ENCODE measurements at regions not wholly inside any gene's neighbourhood (a gene's known extent, or its start where the extent isn't known, plus 50 kb on each side); places are given as distances from the start of the nearest gene placed in this dataset.
"Not testable (repeated sequence)": the region's sequence is repeated elsewhere in the genome, so short reads cannot be mapped to it uniquely, and the experiment has no call there.

DNA sequence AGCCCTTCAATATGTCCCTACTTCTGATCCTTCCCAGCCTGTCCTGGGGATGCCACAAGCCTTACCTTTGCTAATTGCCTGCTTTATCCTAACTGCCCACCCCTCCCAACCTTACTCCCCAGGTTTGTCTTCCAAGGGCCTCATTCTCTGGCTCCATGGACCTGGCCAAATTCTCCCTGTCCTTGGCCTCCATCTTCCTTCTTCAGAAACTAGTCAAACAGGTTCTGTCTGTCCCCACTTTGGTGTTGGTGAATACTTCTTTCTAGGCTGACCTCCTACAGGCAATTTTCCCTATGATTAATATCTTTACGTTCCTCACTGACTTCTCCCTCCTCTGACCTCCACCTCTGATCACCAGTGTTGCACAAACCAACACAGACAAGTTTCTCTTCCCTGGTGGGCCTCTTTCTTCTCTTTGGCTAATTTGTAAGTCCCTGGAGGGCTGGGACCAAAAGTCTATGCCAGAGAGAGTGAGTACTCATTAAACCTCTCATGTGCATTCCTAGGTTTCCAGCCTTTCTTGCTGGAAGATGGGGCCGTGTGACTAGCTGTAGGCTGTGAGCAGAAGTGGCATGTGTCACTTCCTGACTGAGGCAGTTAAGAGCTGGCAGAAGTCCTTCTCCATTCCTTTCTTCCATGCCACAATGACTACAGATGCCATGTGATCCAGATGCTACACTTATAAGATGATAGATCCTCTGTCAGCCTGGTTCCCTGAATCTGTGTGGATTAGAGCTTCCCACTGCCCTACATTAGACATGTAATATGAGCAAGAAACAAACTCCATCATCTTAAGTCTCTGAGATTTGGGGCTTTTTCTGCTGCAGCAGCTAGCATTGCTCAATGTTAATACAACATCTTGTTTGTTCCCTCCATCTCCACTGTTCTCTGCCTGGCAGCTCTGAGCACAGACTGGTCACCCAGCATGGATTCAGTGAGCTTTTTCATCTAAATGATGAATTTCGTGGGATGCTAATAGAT, 382.7 kb downstream of the RPS24 start:
- Histone ChIP-seq H3K9me3 (no peaks in the 10 kb centered on the region), H3K4me1 (peaks cover 0 to 20% (median 13%) of the 10 kb centered on the region in 3 donors), H3K27ac (peak overlapping the region in 1 of 4 donors; percentile 33), H3K36me3 (no peaks in the 10 kb centered on the region), H3K4me3 (no peak overlapping the region), H3K27me3 (no peaks in the 10 kb centered on the region)
- no peak for FAIRE-seq
- intact Hi-C loops (cut with DNase I) = no loop called here
- 53% methylated on average over 3 of the region's 3 CpGs for WGBS, 2 donors
- ATAC-seq = peak in 3 of 4 donors; percentile 30 to 70 (median 66)
- no peak for DNase-seq
- TF ChIP-seq, protein P1, sequence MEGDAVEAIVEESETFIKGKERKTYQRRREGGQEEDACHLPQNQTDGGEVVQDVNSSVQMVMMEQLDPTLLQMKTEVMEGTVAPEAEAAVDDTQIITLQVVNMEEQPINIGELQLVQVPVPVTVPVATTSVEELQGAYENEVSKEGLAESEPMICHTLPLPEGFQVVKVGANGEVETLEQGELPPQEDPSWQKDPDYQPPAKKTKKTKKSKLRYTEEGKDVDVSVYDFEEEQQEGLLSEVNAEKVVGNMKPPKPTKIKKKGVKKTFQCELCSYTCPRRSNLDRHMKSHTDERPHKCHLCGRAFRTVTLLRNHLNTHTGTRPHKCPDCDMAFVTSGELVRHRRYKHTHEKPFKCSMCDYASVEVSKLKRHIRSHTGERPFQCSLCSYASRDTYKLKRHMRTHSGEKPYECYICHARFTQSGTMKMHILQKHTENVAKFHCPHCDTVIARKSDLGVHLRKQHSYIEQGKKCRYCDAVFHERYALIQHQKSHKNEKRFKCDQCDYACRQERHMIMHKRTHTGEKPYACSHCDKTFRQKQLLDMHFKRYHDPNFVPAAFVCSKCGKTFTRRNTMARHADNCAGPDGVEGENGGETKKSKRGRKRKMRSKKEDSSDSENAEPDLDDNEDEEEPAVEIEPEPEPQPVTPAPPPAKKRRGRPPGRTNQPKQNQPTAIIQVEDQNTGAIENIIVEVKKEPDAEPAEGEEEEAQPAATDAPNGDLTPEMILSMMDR (IDR thresholded peaks at IDR 0.05) = no peak

DNA sequence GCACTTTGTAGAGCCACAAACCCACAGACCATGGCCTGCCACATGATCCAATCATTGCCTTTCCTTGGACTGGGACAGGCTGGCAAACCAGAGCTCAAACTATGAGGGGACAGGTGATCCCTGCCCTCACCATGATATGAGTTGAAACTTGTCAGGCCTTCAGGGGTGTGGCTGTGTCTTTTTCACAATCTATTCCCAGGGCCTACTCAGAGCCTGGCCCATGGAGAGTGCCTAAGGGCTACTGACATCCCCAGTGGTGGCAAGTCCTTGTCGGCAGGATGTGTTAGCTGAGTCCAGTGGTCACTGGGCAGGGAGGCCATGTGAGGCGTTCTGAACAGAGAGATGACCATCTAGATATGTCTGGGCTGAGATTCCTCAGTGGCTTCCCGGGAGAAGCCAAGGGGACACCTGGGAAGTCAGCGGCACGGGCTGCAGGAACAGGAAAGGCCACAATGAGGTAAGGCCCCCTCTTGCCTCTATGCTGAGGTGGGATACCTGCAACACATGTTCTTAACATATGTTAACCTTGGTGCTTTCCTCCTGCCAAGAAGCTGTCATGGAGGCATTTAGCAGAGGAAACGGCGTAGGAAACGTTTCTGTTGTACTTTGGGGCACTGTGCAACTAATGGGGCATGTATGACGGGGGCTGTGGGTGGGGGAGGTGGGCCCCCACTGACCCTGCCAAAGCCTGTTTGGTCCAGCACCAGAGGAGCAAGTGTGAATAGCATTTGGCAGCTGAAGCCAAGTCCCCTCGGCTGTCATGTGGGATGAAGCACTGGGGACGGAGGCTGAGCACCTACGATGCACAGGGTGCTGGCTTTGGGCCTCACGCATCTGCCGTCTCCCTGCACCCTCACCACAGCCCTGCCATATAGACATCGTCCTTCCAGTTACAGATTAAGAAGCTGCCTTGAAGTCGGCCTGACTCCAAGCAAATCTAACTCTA, 384.0 kb downstream of the RPS24 start:
- Histone ChIP-seq H3K27me3 (no peaks in the 10 kb centered on the region), H3K4me1 (peaks cover 0 to 16% (median 9%) of the 10 kb centered on the region in 3 donors), H3K4me3 (no peak overlapping the region), H3K9me3 (no peaks in the 10 kb centered on the region), H3K36me3 (no peaks in the 10 kb centered on the region), H3K27ac (no peak overlapping the region)
- DNase-seq (no peak), ATAC-seq (no peak), FAIRE-seq (no peak)
- WGBS, 2 donors = 87 to 88% methylated on average over 16 of the region's 16 CpGs
- TF ChIP-seq, protein P1 (IDR thresholded peaks at IDR 0.05) = no peak
- intact Hi-C loops (cut with DNase I) = no loop called here

DNA sequence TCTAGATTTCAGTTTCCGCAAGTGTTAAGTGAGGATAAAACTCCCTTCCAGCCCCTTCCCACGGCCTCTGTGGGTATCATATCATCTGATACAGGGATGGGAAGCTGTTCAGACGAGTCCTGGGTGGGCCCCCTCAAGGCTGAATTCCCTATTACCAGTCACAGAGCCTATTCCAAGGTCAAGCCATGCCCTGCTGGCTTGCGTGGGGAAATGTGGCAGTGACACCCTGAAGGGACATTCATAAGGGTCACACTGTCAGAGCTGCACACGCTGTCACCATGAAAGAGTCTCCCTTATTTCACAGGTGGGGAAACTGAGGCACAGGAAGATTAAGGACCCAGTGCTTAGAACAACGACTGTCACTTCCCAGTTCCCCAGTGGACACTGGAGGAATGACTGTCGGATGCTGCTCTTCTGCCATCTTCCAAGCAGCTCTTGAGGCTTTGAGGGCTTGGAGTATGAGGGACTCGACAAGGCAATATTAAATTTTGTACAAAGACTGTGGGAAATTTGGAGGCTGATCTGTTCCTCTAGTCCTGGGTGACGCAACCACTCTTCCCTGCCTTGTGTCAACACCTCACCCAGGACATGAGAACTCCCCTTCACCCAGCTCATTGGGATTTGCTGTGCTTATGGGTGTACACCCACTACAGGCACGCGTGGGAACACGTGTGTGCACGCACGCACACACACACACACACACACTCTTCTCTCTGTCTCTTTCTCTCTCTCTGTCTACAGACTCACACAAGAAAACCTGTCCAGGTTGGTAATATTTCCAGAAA, 386.0 kb downstream of the RPS24 start:
- TF ChIP-seq, protein P1 (IDR thresholded peaks at IDR 0.05) = no peak
- ATAC-seq = no peak

DNA sequence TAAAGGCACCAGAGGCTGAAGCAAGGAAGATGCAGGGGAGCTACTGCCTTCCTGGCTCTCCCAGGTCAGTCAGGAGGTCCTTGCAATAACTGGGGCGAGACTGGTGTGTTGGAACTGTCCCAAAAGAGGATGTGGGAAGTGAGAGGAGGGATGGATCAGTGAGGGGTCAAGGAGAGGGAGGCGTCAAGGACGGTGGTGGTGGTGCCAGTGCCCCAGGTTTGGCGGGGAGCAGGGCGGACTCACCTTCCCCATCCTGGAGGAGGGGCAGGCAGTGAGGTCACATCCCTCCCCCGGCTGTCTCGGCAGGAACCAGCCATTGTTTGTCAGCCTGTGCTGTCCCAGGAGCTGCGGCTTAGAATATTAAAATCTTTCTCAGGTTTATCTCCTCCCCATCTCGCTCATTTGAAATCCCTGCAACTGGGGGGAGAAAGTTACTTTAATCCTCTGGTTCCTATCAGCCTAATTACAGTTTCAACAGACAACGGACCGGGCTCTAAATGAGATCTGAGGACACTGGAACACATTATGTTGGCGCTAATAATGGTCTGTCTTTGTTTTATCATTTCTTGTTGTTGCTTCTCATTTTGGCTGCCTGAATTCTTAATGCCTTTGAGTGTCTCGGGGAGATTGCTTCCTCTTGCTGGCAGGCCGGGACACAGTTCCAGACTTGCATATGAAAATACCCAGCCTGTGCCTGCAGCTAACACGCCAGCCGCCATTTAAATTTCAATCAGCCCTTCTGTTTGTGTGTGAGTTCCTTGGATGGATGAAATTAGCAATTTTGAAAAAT, 387.5 kb downstream of the RPS24 start:
- FAIRE-seq = no peak
- intact Hi-C loops (cut with DNase I) = no loop called here
- no peak for ATAC-seq
- H3K27me3 ChIP-seq = no peaks in the 10 kb centered on the region
- H3K4me1 ChIP-seq = peaks cover 0 to 7% (median 0%) of the 10 kb centered on the region in 3 donors
- peak in 1 of 6 donors; percentile 34 for DNase-seq
- TF ChIP-seq, protein P1 (IDR thresholded peaks at IDR 0.05) = no peak
- no peaks in the 10 kb centered on the region for H3K9me3 ChIP-seq
- 80 to 82% methylated on average over 16 of the region's 16 CpGs for WGBS, 2 donors
- no peak overlapping the region for H3K27ac ChIP-seq
- H3K4me3 ChIP-seq = no peak overlapping the region
- no peaks in the 10 kb centered on the region for H3K36me3 ChIP-seq

More for the DNA sequence above, 386.0 kb downstream of the RPS24 start:
- Histone ChIP-seq H3K27me3 (no peaks in the 10 kb centered on the region), H3K4me1 (peaks cover 0 to 8% (median 0%) of the 10 kb centered on the region in 3 donors), H3K36me3 (no peaks in the 10 kb centered on the region), H3K4me3 (no peak overlapping the region), H3K27ac (no peak overlapping the region), H3K9me3 (no peaks in the 10 kb centered on the region)
- intact Hi-C loops (cut with DNase I) = no loop called here
- DNase-seq (peak in 1 of 6 donors; percentile 21), FAIRE-seq (no peak)
- 84 to 87% methylated on average over 14 of the region's 14 CpGs for WGBS, 2 donors

DNA sequence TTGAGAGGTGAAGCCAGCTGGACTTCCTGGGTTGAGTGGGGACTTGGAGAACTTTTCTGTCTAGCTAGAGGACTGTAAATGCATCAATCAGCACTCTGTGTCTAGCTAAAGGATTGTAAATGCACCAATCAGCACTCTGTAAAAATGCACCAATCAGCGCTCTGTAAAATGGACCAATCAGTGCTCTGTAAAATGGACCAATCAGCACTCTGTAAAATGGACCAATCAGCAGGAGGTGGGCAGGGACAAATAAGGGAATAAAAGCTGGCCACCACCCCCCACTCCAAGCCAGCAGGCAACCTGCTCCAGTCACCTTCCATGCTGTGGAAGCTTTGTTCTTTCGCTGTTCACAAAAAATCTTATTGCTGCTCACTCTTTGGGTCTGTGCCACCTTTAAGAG, 390.4 kb downstream of the RPS24 start:
- H3K27ac ChIP-seq; FAIRE-seq; H3K4me1 ChIP-seq; ATAC-seq; DNase-seq; H3K36me3 ChIP-seq; intact Hi-C loops (cut with DNase I); H3K27me3 ChIP-seq; H3K9me3 ChIP-seq; H3K4me3 ChIP-seq: not testable (repeated sequence)
- WGBS, 2 donors = 98 to 100% methylated on average over 2 of the region's 2 CpGs

All from pancreas (tissue), 10 donors.